HL-60 (cell line): ENCODE measurements at regions not wholly inside any gene's neighbourhood (a gene's known extent, or its start where the extent isn't known, plus 50 kb on each side); places are given as distances from the start of the nearest gene placed in this dataset.
"Not testable (repeated sequence)": the region's sequence is repeated elsewhere in the genome, so short reads cannot be mapped to it uniquely, and the experiment has no call there.

ENCODE experiments used
- DNase-seq, 2 experiments: peaks; one replicate each; pipeline ENCODE4 v3.0.0-alpha.2; 2010 to 2020; ENCODE audit warnings: low read depth in 1 of 2, low spot score in 1 of 2
- H3K27ac ChIP-seq: fragments of 250-450 bp; sonication (Bioruptor Pico); replicated peaks from 2 replicates; pipeline ENCODE4 v1.5.1; 2020; ENCODE audit warnings: mild to moderate bottlenecking, moderate library complexity
- H3K27me3 ChIP-seq: fragments of 250-450 bp; sonication (Bioruptor Pico); 2 replicates; pipeline ENCODE4 v1.5.1; 2021; ENCODE audit warnings: mild to moderate bottlenecking, moderate library complexity; ENCODE audit not compliant: insufficient read depth, poor library complexity, severe bottlenecking
- H3K4me3 ChIP-seq: replicated peaks from 2 replicates; pipeline ENCODE4 v1.5.1; 2011; ENCODE audit warnings: mild to moderate bottlenecking, control low read depth, low read length; ENCODE audit not compliant: insufficient read depth
- GABPA ChIP-seq: IDR thresholded peaks from 2 replicates; pipeline ENCODE4 v1.6.1; 2012; ENCODE audit warnings: low read depth
- POLR2AphosphoS5 ChIP-seq: IDR thresholded peaks from 2 replicates; pipeline ENCODE4 v1.6.1; 2012; ENCODE audit warnings: low read depth
- SPI1 ChIP-seq: IDR thresholded peaks from 2 replicates; pipeline ENCODE4 v1.6.1; 2012; ENCODE audit warnings: low read depth, mild to moderate bottlenecking, borderline replicate concordance
- TF ChIP-seq, protein P1 (sequence below): IDR thresholded peaks from one replicate; pipeline ENCODE4 v1.5.1; 2011; ENCODE audit warnings: low read length, control low read depth, inconsistent platforms; ENCODE audit not compliant: insufficient read depth
- TF ChIP-seq, protein P2 (sequence below): IDR thresholded peaks from 2 replicates; pipeline ENCODE4 v1.6.1; 2012; ENCODE audit warnings: low read depth; ENCODE audit not compliant: insufficient replicate concordance

DNA sequence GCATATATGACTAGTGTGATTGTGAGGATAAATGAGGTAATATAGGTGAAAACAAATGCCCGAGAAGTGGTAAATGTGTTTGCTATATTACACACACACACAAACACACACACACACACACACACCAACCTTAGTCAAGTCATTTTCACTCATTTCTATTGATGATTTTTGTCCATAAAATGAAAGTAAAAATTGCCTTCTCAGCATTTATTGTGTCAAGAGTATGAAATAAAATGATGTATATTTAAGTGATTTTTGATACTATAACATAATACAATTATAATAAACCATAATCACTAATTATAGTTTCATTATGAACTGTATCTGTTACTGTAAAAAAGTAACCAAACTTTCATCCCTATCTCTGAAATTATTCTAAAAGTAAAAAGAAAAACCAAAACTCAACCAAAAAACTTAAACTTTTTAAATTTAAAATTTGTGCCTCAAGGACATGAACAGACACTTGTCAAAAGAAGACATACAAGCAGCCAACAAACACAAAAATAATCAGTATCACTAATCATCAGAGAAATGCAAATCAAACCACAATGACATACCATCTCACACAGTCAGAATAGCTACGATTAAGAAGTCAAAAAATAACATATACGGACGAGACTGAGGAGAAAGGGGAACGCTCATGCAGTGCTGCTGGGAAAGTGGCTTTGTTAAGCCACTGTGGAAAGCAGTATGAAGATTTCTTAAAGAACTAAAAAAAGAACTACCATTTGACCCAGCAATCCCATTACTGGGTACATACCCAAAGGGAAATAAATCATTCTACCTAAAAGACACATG is 601.0 kb downstream of the TMA16 start:
- Histone ChIP-seq H3K27me3 (no peaks in the 10 kb centered on the region), H3K27ac (no peak overlapping the region)
- TF ChIP-seq SPI1 = no peak

DNA sequence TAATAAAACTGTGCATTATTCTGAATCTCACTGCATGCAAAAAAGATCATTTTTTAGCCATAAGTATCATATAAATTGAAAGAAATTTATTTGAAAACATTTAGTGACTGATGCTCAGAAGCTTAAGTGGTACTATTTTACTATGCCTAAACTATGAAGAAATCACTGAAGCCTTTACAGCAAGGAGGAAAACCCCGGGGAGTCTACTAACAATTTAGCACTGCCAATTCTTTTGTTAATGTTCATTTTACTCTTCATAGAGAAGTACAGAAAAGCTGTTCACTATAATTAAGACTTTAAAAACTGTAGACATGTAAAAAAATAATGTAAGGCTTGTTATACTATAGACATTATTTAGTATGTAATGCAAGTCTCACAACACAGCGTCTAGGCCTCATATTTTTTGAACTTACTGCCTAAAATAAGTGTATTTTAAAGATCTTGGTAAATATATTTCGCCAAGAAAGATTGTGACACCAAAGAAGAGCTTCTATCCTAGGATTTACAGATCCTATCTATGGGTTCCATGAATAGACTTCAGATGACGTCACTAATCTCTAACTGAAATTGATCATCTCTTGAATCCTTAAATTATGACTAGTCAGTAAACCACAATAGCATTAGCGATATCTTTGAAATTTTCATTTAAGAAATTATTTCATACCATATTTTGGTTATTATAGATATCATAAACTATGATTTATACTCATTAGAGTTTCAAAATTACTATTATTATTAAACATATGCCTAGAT is 602.5 kb downstream of the TMA16 start:
- no peak for DNase-seq
- Histone ChIP-seq H3K4me3 (no peak overlapping the region), H3K27ac (no peak overlapping the region), H3K27me3 (no peaks in the 10 kb centered on the region)
- TF ChIP-seq GABPA (no peak), SPI1 (no peak), POLR2AphosphoS5 (no peak)
- TF ChIP-seq, protein P1, sequence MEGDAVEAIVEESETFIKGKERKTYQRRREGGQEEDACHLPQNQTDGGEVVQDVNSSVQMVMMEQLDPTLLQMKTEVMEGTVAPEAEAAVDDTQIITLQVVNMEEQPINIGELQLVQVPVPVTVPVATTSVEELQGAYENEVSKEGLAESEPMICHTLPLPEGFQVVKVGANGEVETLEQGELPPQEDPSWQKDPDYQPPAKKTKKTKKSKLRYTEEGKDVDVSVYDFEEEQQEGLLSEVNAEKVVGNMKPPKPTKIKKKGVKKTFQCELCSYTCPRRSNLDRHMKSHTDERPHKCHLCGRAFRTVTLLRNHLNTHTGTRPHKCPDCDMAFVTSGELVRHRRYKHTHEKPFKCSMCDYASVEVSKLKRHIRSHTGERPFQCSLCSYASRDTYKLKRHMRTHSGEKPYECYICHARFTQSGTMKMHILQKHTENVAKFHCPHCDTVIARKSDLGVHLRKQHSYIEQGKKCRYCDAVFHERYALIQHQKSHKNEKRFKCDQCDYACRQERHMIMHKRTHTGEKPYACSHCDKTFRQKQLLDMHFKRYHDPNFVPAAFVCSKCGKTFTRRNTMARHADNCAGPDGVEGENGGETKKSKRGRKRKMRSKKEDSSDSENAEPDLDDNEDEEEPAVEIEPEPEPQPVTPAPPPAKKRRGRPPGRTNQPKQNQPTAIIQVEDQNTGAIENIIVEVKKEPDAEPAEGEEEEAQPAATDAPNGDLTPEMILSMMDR = no peak
- TF ChIP-seq, protein P2, sequence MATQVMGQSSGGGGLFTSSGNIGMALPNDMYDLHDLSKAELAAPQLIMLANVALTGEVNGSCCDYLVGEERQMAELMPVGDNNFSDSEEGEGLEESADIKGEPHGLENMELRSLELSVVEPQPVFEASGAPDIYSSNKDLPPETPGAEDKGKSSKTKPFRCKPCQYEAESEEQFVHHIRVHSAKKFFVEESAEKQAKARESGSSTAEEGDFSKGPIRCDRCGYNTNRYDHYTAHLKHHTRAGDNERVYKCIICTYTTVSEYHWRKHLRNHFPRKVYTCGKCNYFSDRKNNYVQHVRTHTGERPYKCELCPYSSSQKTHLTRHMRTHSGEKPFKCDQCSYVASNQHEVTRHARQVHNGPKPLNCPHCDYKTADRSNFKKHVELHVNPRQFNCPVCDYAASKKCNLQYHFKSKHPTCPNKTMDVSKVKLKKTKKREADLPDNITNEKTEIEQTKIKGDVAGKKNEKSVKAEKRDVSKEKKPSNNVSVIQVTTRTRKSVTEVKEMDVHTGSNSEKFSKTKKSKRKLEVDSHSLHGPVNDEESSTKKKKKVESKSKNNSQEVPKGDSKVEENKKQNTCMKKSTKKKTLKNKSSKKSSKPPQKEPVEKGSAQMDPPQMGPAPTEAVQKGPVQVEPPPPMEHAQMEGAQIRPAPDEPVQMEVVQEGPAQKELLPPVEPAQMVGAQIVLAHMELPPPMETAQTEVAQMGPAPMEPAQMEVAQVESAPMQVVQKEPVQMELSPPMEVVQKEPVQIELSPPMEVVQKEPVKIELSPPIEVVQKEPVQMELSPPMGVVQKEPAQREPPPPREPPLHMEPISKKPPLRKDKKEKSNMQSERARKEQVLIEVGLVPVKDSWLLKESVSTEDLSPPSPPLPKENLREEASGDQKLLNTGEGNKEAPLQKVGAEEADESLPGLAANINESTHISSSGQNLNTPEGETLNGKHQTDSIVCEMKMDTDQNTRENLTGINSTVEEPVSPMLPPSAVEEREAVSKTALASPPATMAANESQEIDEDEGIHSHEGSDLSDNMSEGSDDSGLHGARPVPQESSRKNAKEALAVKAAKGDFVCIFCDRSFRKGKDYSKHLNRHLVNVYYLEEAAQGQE = no peak

More for the DNA sequence above, 601.0 kb downstream of the TMA16 start:
- no peak for DNase-seq
- H3K4me3 ChIP-seq = no peak overlapping the region

DNA sequence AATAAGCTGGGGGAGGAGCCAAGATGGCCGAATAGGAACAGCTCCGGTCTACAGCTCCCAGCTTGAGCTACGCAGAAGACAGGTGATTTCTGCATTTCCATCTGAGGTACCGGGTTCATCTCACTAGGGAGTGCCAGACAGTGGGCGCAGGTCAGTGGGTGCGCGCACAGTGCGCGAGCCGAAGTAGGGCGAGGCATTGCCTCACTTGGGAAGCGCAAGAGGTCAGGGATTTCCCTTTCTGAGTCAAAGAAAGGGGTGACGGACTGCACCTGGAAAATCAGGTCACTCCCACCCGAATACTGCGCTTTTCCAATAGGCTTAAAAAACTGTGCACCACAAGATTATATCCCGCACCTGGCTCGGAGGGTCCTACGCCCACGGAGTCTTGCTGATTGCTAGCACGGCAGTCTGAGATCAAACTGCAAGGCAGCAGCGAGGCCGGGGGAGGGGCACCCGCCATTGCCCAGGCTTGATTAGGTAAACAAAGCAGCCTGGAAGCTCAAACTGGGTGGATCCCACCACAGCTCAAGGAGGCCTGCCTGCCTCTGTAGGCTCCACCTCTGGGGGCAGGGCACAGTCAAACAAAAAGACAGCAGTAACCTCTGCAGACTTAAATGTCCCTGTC is 606.4 kb downstream of the TMA16 start:
- DNase-seq, H3K4me3 ChIP-seq, H3K27ac ChIP-seq, H3K27me3 ChIP-seq: not testable (repeated sequence)

DNA sequence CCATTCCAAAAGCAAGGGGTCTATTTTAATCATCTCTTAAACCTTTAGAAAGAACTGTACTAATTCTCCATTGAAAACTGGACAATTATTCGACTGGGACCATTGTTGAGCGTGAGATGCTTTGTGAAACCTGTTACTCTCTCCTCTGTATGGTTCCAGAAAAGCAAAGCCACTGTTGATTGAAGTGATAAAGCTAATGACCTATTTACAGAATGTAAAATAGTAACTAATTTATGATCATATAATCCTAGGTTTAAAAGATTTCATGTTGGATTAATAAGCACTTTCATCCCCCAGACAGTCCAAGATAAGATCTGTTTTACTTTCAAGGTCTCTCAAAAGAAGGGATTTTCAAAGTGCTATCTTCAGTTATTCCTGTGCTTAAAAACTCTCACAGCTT is 614.5 kb downstream of the TMA16 start:
- TF ChIP-seq SPI1 = no peak
- no peak for TF ChIP-seq GABPA
- TF ChIP-seq, protein P1 = no peak
- TF ChIP-seq, protein P2 = no peak
- TF ChIP-seq POLR2AphosphoS5 = no peak
- Histone ChIP-seq H3K27ac (no peak overlapping the region), H3K27me3 (no peaks in the 10 kb centered on the region), H3K4me3 (no peak overlapping the region)
- DNase-seq = no peak
